GM12878 (cell line): ENCODE measurements at regions not wholly inside any gene's neighbourhood (a gene's known extent, or its start where the extent isn't known, plus 50 kb on each side); places are given as distances from the start of the nearest gene placed in this dataset.

Experiments used
- ATAC-seq: fragments of 200-7000 bp; cut with Tn5 transposase; 3 replicates; pipeline ENCODE4 v1.9.1; 2020; ENCODE audit warnings: mild to moderate bottlenecking, moderate library complexity
- BruUV-seq: library from RNA; stranded (reverse); fragments of 400-500 nt; replicated peaks from 2 replicates; lab custom pipeline; 2021; lab: Mats Ljungman, UMichigan
- CTCF ChIA-PET: fragments of 300-600 bp; sonication (Branson Sonifier 250); formaldehyde crosslinking; extraction: SDS; loops from one replicate; lab custom pipeline; 2021; ENCODE audit warnings: inconsistent platforms; lab: Yijun Ruan, JAX
- POLR2A ChIA-PET: fragments of 350-600 bp; formaldehyde crosslinking; extraction: SDS; loops from one replicate; lab custom pipeline; 2021; ENCODE audit warnings: inconsistent platforms; lab: Charles Lee
- RAD21 ChIA-PET: fragments of 300-600 bp; sonication (Branson Sonifier 250); formaldehyde crosslinking; loops from one replicate; lab custom pipeline; 2023; ENCODE audit warnings: antibody characterized with exemption; ENCODE audit not compliant: unreplicated experiment; lab: Charles Lee
- SMC1A ChIA-PET: fragments of 300-600 bp; sonication (Branson Sonifier 250); formaldehyde crosslinking; loops from one replicate; lab custom pipeline; 2023; ENCODE audit not compliant: unreplicated experiment, uncharacterized antibody; lab: Charles Lee
- DNase-seq: peaks from one replicate; pipeline ENCODE4 v3.0.0-alpha.2; 2011; ENCODE audit warnings: low read depth, low spot score
- FAIRE-seq: peaks from 3 replicates; lab custom pipeline; 2011; peaks lifted over from hg19 to GRCh38; lab: Jason Lieb, UNC
- H2AFZ ChIP-seq: 2 replicates; pipeline ENCODE4 v1.6.0; 2011; ENCODE audit warnings: low read depth, low read length, control low read depth; ENCODE audit not compliant: control insufficient read depth
- H3K27ac ChIP-seq: 2 replicates; pipeline ENCODE4 v1.5.1; 2011; ENCODE audit warnings: control low read depth; ENCODE audit not compliant: control insufficient read depth, insufficient read depth
- H3K27me3 ChIP-seq, 2 experiments: replicated peaks in 1 of 2; 2 replicates each; pipeline versions ENCODE4 v1.6.0 to v1.6.1; 2011; ENCODE audit warnings: low read length in 1 of 2; ENCODE audit not compliant: control insufficient read depth in 2 of 2, insufficient read depth in 2 of 2
- H3K36me3 ChIP-seq, 2 experiments: 2 replicates each; pipeline ENCODE4 v1.5.1; 2011; ENCODE audit warnings: low read length in 1 of 2; ENCODE audit not compliant: control insufficient read depth in 2 of 2, insufficient read depth in 2 of 2
- H3K4me1 ChIP-seq: 2 replicates; pipeline ENCODE4 v1.6.1; 2011; ENCODE audit warnings: mild to moderate bottlenecking, low read length, moderate library complexity, mixed read lengths; ENCODE audit not compliant: control insufficient read depth, insufficient read depth
- H3K4me2 ChIP-seq: 2 replicates; pipeline ENCODE4 v1.6.0; 2011; ENCODE audit warnings: control low read depth; ENCODE audit not compliant: control insufficient read depth, insufficient read depth
- H3K4me3 ChIP-seq: fragments of 200-600 bp; sonication (generic); 2 replicates; pipeline ENCODE4 v1.5.1; 2016
- H3K79me2 ChIP-seq: 2 replicates; pipeline ENCODE4 v1.6.0; 2011; ENCODE audit warnings: low read length; ENCODE audit not compliant: control insufficient read depth, insufficient read depth
- H3K9ac ChIP-seq: 2 replicates; pipeline ENCODE4 v1.8.0; 2011; ENCODE audit warnings: low read length, control low read depth, mixed read lengths; ENCODE audit not compliant: control insufficient read depth, insufficient read depth
- H3K9me3 ChIP-seq: replicated peaks from 3 replicates; pipeline ENCODE4 v1.5.1; 2011; ENCODE audit warnings: mild to moderate bottlenecking, low read length; ENCODE audit not compliant: control insufficient read depth, insufficient read depth
- H4K20me1 ChIP-seq: 2 replicates; pipeline ENCODE4 v1.6.0; 2011; ENCODE audit not compliant: control insufficient read depth, insufficient read depth
- ASH2L ChIP-seq: fragments of 300-600, 200-600 bp; sonication (generic); IDR thresholded peaks from 2 replicates; pipeline ENCODE4 v1.6.1; 2017; ENCODE audit warnings: low read depth, mild to moderate bottlenecking, borderline replicate concordance
- ATF2 ChIP-seq: IDR thresholded peaks from 2 replicates; pipeline ENCODE4 v1.6.1; 2012; ENCODE audit warnings: low read length, inconsistent platforms
- CREM ChIP-seq: IDR thresholded peaks from 2 replicates; pipeline ENCODE4 v1.6.1; 2014; ENCODE audit warnings: antibody characterized with exemption, low read depth
- ELK1 ChIP-seq: IDR thresholded peaks from 2 replicates; pipeline ENCODE4 v1.6.1; 2012; ENCODE audit warnings: low read depth, low read length, improper control_type of control experiment
- ESRRA ChIP-seq: IDR thresholded peaks from 2 replicates; pipeline ENCODE4 v1.6.1; 2012; ENCODE audit warnings: mild to moderate bottlenecking, low read length, improper control_type of control experiment
- HCFC1 ChIP-seq: fragments of 150-350 bp; IDR thresholded peaks from 2 replicates; pipeline ENCODE4 v1.6.1; 2014; ENCODE audit warnings: low read length
- HDAC2 ChIP-seq: fragments of 200-600 bp; sonication (generic); IDR thresholded peaks from 2 replicates; pipeline ENCODE4 v1.6.1; 2017
- KAT2A ChIP-seq: conservative IDR thresholded peaks from 2 replicates; pipeline ENCODE4 v1.6.1; 2011; ENCODE audit warnings: low read depth, low read length; ENCODE audit not compliant: control insufficient read depth
- KLF5 ChIP-seq: fragments of 450-650 bp; IDR thresholded peaks from 2 replicates; pipeline ENCODE4 v1.6.1; 2014; ENCODE audit warnings: mild to moderate bottlenecking; ENCODE audit not compliant: partially characterized antibody
- MTA3 ChIP-seq: IDR thresholded peaks from 2 replicates; pipeline ENCODE4 v1.6.1; 2012; ENCODE audit warnings: low read length, inconsistent platforms, borderline replicate concordance
- NR2C2 ChIP-seq: IDR thresholded peaks from 2 replicates; pipeline ENCODE4 v1.6.1; 2011; ENCODE audit warnings: borderline replicate concordance, low read depth; ENCODE audit not compliant: control insufficient read depth, insufficient read length
- PAX5 ChIP-seq: IDR thresholded peaks from 2 replicates; pipeline ENCODE4 v1.6.1; 2011; ENCODE audit warnings: low read depth, low read length, borderline replicate concordance
- PRDM15 ChIP-seq: fragments of 450-650 bp; formaldehyde crosslinking; IDR thresholded peaks from 2 replicates; pipeline ENCODE4 v1.4.0; 2020; ENCODE audit warnings: mild to moderate bottlenecking, moderate library complexity
- SMAD1 ChIP-seq: fragments of 450-650 bp; IDR thresholded peaks from 2 replicates; pipeline ENCODE4 v1.6.1; 2018; ENCODE audit warnings: mild to moderate bottlenecking, low read depth; ENCODE audit not compliant: partially characterized antibody
- SP1 ChIP-seq: IDR thresholded peaks from one replicate; pipeline ENCODE4 v1.6.1; 2011; ENCODE audit warnings: low read depth, low read length
- STAT1 ChIP-seq: fragments of 450-650 bp; conservative IDR thresholded peaks from 2 replicates; pipeline ENCODE4 v1.6.1; 2014; ENCODE audit warnings: antibody characterized with exemption, mild to moderate bottlenecking
- TARDBP ChIP-seq: IDR thresholded peaks from 2 replicates; pipeline ENCODE4 v1.6.1; 2016; ENCODE audit warnings: borderline replicate concordance
- ZSCAN29 ChIP-seq: fragments of 450-650 bp; IDR thresholded peaks from 2 replicates; pipeline ENCODE4 v1.6.1; 2017; ENCODE audit warnings: mild to moderate bottlenecking, moderate library complexity
- WGBS: methylation state at CpG from one replicate; pipeline ENCODE4 v1.1.6; 2016; ENCODE audit warnings: low lambda C conversion rate; ENCODE audit not compliant: insufficient replicate concordance, insufficient coverage; ENCODE audit errors: missing lambda C conversion rate; 5-methylcytosine and 5-hydroxymethylcytosine counted together
- in situ Hi-C: fragments of 300-500 bp; cut with MboI; formaldehyde crosslinking; loops from 9 replicates; pipeline ENCODE4 v1.14.3; 2018; ENCODE audit warnings: mixed read lengths
- intact Hi-C: fragments of 100-400 bp; cut with micrococcal nuclease; formaldehyde crosslinking; loops from one replicate; pipeline ENCODE4 v1.14.2; 2022; ENCODE audit not compliant: unreplicated experiment

DNA sequence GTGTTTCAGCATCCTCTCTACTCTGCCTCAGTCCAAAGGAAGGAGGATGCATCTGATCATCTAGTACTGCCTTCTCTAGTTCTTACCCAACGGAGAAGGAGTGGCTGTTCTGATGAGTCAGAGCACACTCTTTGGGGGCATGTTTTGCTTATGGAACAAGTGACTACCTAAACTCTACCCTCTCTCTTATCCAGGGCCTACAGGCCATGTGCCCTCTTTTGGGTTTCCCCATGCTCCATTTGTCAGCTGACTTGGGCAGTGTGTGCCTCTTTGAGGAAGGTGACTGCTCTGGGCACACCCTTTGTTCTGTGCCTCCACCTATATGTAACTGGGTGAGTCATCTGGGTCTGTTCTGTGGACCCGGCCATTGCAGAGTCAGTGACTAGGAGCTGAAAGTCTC, 89.6 kb upstream of the BNC2 start:
- no peak overlapping the region for H3K4me2 ChIP-seq
- no TSS peak for BruUV-seq
- no peaks in the 10 kb centered on the region for H3K27me3 ChIP-seq
- CTCF ChIA-PET: no interaction called here
- H4K20me1 ChIP-seq: no peaks in the 10 kb centered on the region
- H3K27ac ChIP-seq: no peak overlapping the region
- RAD21 ChIA-PET: no interaction called here
- SMC1A ChIA-PET: no interaction called here
- no peaks in the 10 kb centered on the region for H3K79me2 ChIP-seq
- no peaks in the 10 kb centered on the region for H3K9me3 ChIP-seq
- intact Hi-C loops: no loop called here
- ATAC-seq (peak; percentile 60), FAIRE-seq (no peak), DNase-seq (no peak)
- no peak overlapping the region for H3K4me3 ChIP-seq
- H2AFZ ChIP-seq: no peak overlapping the region
- in situ Hi-C loops: no loop called here
- no peaks in the 10 kb centered on the region for H3K36me3 ChIP-seq
- no peak overlapping the region for H3K9ac ChIP-seq
- no peaks in the 10 kb centered on the region for H3K4me1 ChIP-seq
- WGBS: 3% methylated on average over 2 of the region's 2 CpGs
- POLR2A ChIA-PET: no interaction called here
- TF ChIP-seq HDAC2: no peak
- TF ChIP-seq CREM: no peak
- no peak for TF ChIP-seq NR2C2
- no peak for TF ChIP-seq ASH2L
- TF ChIP-seq KLF5: no peak
- TF ChIP-seq STAT1: no peak
- no peak for TF ChIP-seq ATF2
- no peak for TF ChIP-seq HCFC1
- TF ChIP-seq SMAD1: no peak
- no peak for TF ChIP-seq MTA3
- TF ChIP-seq PRDM15: no peak
- no peak for TF ChIP-seq TARDBP
- TF ChIP-seq PAX5: no peak
- TF ChIP-seq ELK1: no peak
- no peak for TF ChIP-seq SP1
- no peak for TF ChIP-seq ESRRA
- TF ChIP-seq KAT2A: no peak
- TF ChIP-seq ZSCAN29: no peak
